Endothelial cell of umbilical vein (primary cell): ENCODE measurements at regions not wholly inside any gene's neighbourhood (a gene's known extent, or its start where the extent isn't known, plus 50 kb on each side); places are given as distances from the start of the nearest gene placed in this dataset.

Source experiments
- BruUV-seq: library from RNA; stranded (reverse); fragments of 400-500 nt; replicated peaks from 2 replicates; lab custom pipeline; 2021; lab: Mats Ljungman, UMichigan
- CTCF ChIA-PET: fragments of 300-600, 350-600 bp; sonication (Branson Sonifier 250); formaldehyde crosslinking; loops from one replicate; lab custom pipeline; 2021; ENCODE audit warnings: antibody characterized with exemption, inconsistent platforms; lab: Charles Lee
- POLR2A ChIA-PET: fragments of 300-600, 350-600 bp; sonication (Branson Sonifier 250); formaldehyde crosslinking; loops from one replicate; lab custom pipeline; 2021; ENCODE audit warnings: antibody characterized with exemption, inconsistent platforms; lab: Charles Lee
- DNase-seq: peaks from one replicate; pipeline ENCODE4 v3.0.0-alpha.2; 2011; ENCODE audit warnings: low read depth, low spot score
- FAIRE-seq: peaks from 2 replicates; lab custom pipeline; 2011; peaks lifted over from hg19 to GRCh38; lab: Jason Lieb, UNC
- H2AFZ ChIP-seq: 2 replicates; pipeline ENCODE4 v1.6.0; 2012; ENCODE audit warnings: low read depth, low read length, control low read depth, inconsistent platforms
- H3K27ac ChIP-seq: 2 replicates; pipeline ENCODE4 v1.5.1; 2011; ENCODE audit warnings: low read depth, mild to moderate bottlenecking, control low read depth, low read length, moderate library complexity; ENCODE audit not compliant: insufficient read depth
- H3K27me3 ChIP-seq, 2 experiments: 2 replicates each; pipeline versions ENCODE4 v1.6.0 to v1.6.1; 2011; ENCODE audit warnings: low read length in 2 of 2, mixed read lengths in 1 of 2; ENCODE audit not compliant: control insufficient read depth in 2 of 2, insufficient read depth in 2 of 2
- H3K36me3 ChIP-seq, 2 experiments: 2 replicates in 1 of 2; 3 replicates in 1 of 2; pipeline ENCODE4 v1.5.1; 2011; ENCODE audit warnings: low read length in 2 of 2, mild to moderate bottlenecking in 1 of 2, moderate library complexity in 1 of 2; ENCODE audit not compliant: control insufficient read depth in 2 of 2, insufficient read depth in 2 of 2; ENCODE audit errors: extremely low read depth in 1 of 2
- H3K4me1 ChIP-seq: 3 replicates; pipeline ENCODE4 v1.5.1; 2011; ENCODE audit warnings: mild to moderate bottlenecking, low read length; ENCODE audit not compliant: control insufficient read depth, insufficient read depth; ENCODE audit errors: extremely low read depth
- H3K4me2 ChIP-seq: 2 replicates; pipeline ENCODE4 v1.6.1; 2011; ENCODE audit warnings: low read length, control low read depth, mixed read lengths; ENCODE audit not compliant: insufficient read depth
- H3K4me3 ChIP-seq, 3 experiments: fragments of 200-600 bp in 1 of 3; sonication (generic), shearing (Covaris generic) in 1 of 3; replicated peaks in 1 of 3; 2 replicates each; pipeline ENCODE4 v1.5.1; 2011 to 2016; ENCODE audit warnings: control low read depth in 3 of 3, low read length in 3 of 3, mild to moderate bottlenecking in 2 of 3, inconsistent platforms in 1 of 3, low read depth in 1 of 3, moderate library complexity in 1 of 3; ENCODE audit not compliant: insufficient read depth in 1 of 3
- H3K79me2 ChIP-seq: 2 replicates; pipeline ENCODE4 v1.6.0; 2012; ENCODE audit warnings: low read length, inconsistent platforms; ENCODE audit not compliant: control insufficient read depth, insufficient read depth
- H3K9ac ChIP-seq: replicated peaks from 2 replicates; pipeline ENCODE3; 2011; ENCODE audit warnings: low read length, control low read depth; ENCODE audit not compliant: insufficient read depth; ENCODE audit errors: extremely low read depth
- H3K9me1 ChIP-seq: replicated peaks from 3 replicates; pipeline ENCODE4 v1.6.0; 2011; ENCODE audit warnings: mild to moderate bottlenecking, low read length; ENCODE audit not compliant: control insufficient read depth, insufficient read depth; ENCODE audit errors: extremely low read depth
- H3K9me3 ChIP-seq: replicated peaks from 2 replicates; pipeline ENCODE4 v1.5.1; 2012; ENCODE audit warnings: low read length, inconsistent platforms; ENCODE audit not compliant: control insufficient read depth, insufficient read depth
- H4K20me1 ChIP-seq: replicated peaks from 2 replicates; pipeline ENCODE3; 2011; ENCODE audit warnings: mild to moderate bottlenecking, low read length; ENCODE audit not compliant: control insufficient read depth, insufficient read depth; ENCODE audit errors: extremely low read depth
- EZH2 ChIP-seq: IDR thresholded peaks from 2 replicates; pipeline ENCODE4 v1.6.1; 2012; ENCODE audit warnings: borderline replicate concordance, low read depth, mild to moderate bottlenecking, moderate library complexity, low read length, inconsistent platforms; ENCODE audit not compliant: severe bottlenecking
- FOS ChIP-seq: IDR thresholded peaks from 2 replicates; pipeline ENCODE4 v1.6.1; 2011; ENCODE audit warnings: mild to moderate bottlenecking, low read length, moderate library complexity, borderline replicate concordance; ENCODE audit not compliant: insufficient read depth
- GATA2 ChIP-seq: IDR thresholded peaks from 2 replicates; pipeline ENCODE4 v1.7.0; 2011; ENCODE audit warnings: low read depth, mild to moderate bottlenecking, moderate library complexity, mixed read lengths, low read length; ENCODE audit not compliant: insufficient read length, insufficient read depth
- JUN ChIP-seq: IDR thresholded peaks from 2 replicates; pipeline ENCODE4 v1.6.1; 2011; ENCODE audit warnings: borderline replicate concordance, low read depth; ENCODE audit not compliant: insufficient read length, insufficient read depth
- MYC ChIP-seq: IDR thresholded peaks from one replicate; pipeline ENCODE4 v1.6.1; 2011; ENCODE audit warnings: mild to moderate bottlenecking, low read depth, low read length
- POLR2A ChIP-seq: IDR thresholded peaks from 2 replicates; pipeline ENCODE4 v1.6.1; 2012; ENCODE audit warnings: low read depth, mild to moderate bottlenecking, control low read depth, low read length
- POLR2AphosphoS5 ChIP-seq: IDR thresholded peaks from 2 replicates; pipeline ENCODE4 v1.6.1; 2012; ENCODE audit warnings: low read depth, mild to moderate bottlenecking, control low read depth, low read length, moderate library complexity; ENCODE audit not compliant: insufficient read depth
- dilution Hi-C: fragments of 300-500 bp; cut with MboI; formaldehyde crosslinking; loops from one replicate; pipeline ENCODE4 v1.15.0; 2019; ENCODE audit warnings: low sequenced_read_pairs; ENCODE audit not compliant: extremely low pct_ligation_motif_present
- intact Hi-C: fragments of 100-400 bp; cut with micrococcal nuclease; formaldehyde crosslinking; loops from one replicate; pipeline ENCODE4 v1.10.0; 2022
- TF ChIP-seq, protein P1 (sequence below), 2 donors: IDR thresholded peaks; 1 replicate in 1 of 2; 2 replicates in 1 of 2; pipeline ENCODE4 v1.5.1; 2011; ENCODE audit warnings: low read length in 2 of 2, mild to moderate bottlenecking in 2 of 2, moderate library complexity in 2 of 2, control low read depth in 1 of 2, inconsistent platforms in 1 of 2, low read depth in 1 of 2; ENCODE audit not compliant: insufficient read depth in 1 of 2; ENCODE audit errors: extremely low read depth in 1 of 2
- TF ChIP-seq, protein P2 (sequence below): IDR thresholded peaks from 2 replicates; pipeline ENCODE4 v1.6.1; 2011; ENCODE audit not compliant: insufficient read depth, insufficient read length

DNA sequence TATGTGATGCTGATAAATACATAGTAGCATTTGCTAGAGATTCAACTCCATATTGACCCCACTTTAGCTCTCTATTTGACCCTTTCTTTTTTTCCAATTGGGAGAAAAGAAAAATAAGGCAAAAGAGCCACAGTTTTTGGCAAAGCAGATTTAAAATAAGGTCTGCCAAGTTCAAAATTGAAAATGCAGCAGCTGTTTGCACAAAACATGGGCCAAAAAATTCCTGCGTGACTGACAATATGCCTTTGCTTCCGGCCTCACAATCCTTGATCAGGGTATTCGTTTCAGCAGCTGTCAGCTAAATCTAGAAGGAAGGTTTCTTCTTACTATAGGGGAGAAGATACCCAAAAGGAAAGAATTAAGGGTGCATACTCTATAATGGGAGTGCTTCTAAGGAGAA, 563.5 kb upstream of the CCDC54 start:
- Histone ChIP-seq H3K27me3 (no peaks in the 10 kb centered on the region), H3K4me1 (peaks cover 12% of the 10 kb centered on the region), H2AFZ (no peak overlapping the region), H3K9me3 (no peaks in the 10 kb centered on the region), H4K20me1 (no peaks in the 10 kb centered on the region), H3K36me3 (no peaks in the 10 kb centered on the region), H3K4me3 (no peak overlapping the region), H3K79me2 (no peaks in the 10 kb centered on the region), H3K9me1 (no peaks in the 10 kb centered on the region), H3K27ac (no peak overlapping the region), H3K9ac (no peak overlapping the region), H3K4me2 (no peak overlapping the region)
- intact Hi-C loops (no loop called here), dilution Hi-C loops (no loop called here)
- FAIRE-seq, result no peak
- no peak for DNase-seq
- no peak for TF ChIP-seq GATA2
- TF ChIP-seq MYC, result no peak
- TF ChIP-seq POLR2AphosphoS5, result no peak
- TF ChIP-seq, protein P1, sequence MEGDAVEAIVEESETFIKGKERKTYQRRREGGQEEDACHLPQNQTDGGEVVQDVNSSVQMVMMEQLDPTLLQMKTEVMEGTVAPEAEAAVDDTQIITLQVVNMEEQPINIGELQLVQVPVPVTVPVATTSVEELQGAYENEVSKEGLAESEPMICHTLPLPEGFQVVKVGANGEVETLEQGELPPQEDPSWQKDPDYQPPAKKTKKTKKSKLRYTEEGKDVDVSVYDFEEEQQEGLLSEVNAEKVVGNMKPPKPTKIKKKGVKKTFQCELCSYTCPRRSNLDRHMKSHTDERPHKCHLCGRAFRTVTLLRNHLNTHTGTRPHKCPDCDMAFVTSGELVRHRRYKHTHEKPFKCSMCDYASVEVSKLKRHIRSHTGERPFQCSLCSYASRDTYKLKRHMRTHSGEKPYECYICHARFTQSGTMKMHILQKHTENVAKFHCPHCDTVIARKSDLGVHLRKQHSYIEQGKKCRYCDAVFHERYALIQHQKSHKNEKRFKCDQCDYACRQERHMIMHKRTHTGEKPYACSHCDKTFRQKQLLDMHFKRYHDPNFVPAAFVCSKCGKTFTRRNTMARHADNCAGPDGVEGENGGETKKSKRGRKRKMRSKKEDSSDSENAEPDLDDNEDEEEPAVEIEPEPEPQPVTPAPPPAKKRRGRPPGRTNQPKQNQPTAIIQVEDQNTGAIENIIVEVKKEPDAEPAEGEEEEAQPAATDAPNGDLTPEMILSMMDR (IDR thresholded peaks at IDR 0.05; ENCODE audit: extremely low read depth in 1 of 2, insufficient read depth in 1 of 2, low read depth in 1 of 2, low read length in 2 of 2), result no peak
- no peak for TF ChIP-seq JUN
- TF ChIP-seq POLR2A, result no peak
- TF ChIP-seq, protein P2, sequence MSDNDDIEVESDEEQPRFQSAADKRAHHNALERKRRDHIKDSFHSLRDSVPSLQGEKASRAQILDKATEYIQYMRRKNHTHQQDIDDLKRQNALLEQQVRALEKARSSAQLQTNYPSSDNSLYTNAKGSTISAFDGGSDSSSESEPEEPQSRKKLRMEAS, result no peak
- no peak for TF ChIP-seq FOS
- TF ChIP-seq EZH2, result no peak
- ChIA-PET CTCF (no interaction called here), POLR2A (no interaction called here)
- BruUV-seq, result no TSS peak
